ENCODE measurements at regions not wholly inside any gene's neighbourhood (a gene's known extent, or its start where the extent isn't known, plus 50 kb on each side); places are given as distances from the start of the nearest gene placed in this dataset.

DNA sequence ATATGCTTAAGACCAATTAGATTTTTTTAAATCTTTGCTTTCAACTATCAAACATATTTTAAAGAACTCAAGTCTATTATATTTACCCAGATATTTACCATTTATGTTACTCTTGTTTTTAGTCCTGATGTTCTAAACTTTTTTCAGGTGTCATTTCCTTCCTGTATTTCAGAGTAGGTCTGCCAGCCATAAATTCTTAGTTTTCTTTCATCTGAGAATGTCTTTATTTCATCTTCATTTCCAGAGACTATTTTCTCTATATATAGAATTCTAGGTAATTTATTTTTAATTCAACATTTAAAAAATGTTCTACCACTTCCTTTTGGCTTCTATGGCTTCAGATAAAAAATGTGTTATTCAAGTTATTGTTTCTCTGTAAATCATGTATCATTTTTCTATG lies 218.2 kb upstream of the AMIGO2 start:
- H3K27ac Mint-ChIP-seq, result no peak overlapping the region
- TF ChIP-seq STAT1 (IDR thresholded peaks at IDR 0.05; ENCODE audit: unreplicated experiment) (no peak), POLR2AphosphoS5 (IDR thresholded peaks at IDR 0.05; ENCODE audit: low read depth) (no peak), CREB1 (CRISPR knock-in tag; IDR thresholded peaks at IDR 0.05; ENCODE audit: low read depth) (no peak), EZH2 (IDR thresholded peaks at IDR 0.05; ENCODE audit: low read depth, unreplicated experiment) (no peak), ZNF331 (CRISPR knock-in tag; IDR thresholded peaks at IDR 0.05; ENCODE audit: low read depth) (no peak), NANOG (IDR thresholded peaks at IDR 0.05; ENCODE audit: borderline replicate concordance) (no peak), EZH2phosphoT487 (IDR thresholded peaks at IDR 0.05; ENCODE audit: unreplicated experiment) (no peak), ZNF114 (CRISPR knock-in tag; IDR thresholded peaks at IDR 0.05) (no peak), JUNB (IDR thresholded peaks at IDR 0.05; ENCODE audit: unreplicated experiment) (no peak)
- TF ChIP-seq, protein P1, sequence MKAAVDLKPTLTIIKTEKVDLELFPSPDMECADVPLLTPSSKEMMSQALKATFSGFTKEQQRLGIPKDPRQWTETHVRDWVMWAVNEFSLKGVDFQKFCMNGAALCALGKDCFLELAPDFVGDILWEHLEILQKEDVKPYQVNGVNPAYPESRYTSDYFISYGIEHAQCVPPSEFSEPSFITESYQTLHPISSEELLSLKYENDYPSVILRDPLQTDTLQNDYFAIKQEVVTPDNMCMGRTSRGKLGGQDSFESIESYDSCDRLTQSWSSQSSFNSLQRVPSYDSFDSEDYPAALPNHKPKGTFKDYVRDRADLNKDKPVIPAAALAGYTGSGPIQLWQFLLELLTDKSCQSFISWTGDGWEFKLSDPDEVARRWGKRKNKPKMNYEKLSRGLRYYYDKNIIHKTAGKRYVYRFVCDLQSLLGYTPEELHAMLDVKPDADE (IDR thresholded peaks at IDR 0.05), result no peak
- TF ChIP-seq, protein P2, sequence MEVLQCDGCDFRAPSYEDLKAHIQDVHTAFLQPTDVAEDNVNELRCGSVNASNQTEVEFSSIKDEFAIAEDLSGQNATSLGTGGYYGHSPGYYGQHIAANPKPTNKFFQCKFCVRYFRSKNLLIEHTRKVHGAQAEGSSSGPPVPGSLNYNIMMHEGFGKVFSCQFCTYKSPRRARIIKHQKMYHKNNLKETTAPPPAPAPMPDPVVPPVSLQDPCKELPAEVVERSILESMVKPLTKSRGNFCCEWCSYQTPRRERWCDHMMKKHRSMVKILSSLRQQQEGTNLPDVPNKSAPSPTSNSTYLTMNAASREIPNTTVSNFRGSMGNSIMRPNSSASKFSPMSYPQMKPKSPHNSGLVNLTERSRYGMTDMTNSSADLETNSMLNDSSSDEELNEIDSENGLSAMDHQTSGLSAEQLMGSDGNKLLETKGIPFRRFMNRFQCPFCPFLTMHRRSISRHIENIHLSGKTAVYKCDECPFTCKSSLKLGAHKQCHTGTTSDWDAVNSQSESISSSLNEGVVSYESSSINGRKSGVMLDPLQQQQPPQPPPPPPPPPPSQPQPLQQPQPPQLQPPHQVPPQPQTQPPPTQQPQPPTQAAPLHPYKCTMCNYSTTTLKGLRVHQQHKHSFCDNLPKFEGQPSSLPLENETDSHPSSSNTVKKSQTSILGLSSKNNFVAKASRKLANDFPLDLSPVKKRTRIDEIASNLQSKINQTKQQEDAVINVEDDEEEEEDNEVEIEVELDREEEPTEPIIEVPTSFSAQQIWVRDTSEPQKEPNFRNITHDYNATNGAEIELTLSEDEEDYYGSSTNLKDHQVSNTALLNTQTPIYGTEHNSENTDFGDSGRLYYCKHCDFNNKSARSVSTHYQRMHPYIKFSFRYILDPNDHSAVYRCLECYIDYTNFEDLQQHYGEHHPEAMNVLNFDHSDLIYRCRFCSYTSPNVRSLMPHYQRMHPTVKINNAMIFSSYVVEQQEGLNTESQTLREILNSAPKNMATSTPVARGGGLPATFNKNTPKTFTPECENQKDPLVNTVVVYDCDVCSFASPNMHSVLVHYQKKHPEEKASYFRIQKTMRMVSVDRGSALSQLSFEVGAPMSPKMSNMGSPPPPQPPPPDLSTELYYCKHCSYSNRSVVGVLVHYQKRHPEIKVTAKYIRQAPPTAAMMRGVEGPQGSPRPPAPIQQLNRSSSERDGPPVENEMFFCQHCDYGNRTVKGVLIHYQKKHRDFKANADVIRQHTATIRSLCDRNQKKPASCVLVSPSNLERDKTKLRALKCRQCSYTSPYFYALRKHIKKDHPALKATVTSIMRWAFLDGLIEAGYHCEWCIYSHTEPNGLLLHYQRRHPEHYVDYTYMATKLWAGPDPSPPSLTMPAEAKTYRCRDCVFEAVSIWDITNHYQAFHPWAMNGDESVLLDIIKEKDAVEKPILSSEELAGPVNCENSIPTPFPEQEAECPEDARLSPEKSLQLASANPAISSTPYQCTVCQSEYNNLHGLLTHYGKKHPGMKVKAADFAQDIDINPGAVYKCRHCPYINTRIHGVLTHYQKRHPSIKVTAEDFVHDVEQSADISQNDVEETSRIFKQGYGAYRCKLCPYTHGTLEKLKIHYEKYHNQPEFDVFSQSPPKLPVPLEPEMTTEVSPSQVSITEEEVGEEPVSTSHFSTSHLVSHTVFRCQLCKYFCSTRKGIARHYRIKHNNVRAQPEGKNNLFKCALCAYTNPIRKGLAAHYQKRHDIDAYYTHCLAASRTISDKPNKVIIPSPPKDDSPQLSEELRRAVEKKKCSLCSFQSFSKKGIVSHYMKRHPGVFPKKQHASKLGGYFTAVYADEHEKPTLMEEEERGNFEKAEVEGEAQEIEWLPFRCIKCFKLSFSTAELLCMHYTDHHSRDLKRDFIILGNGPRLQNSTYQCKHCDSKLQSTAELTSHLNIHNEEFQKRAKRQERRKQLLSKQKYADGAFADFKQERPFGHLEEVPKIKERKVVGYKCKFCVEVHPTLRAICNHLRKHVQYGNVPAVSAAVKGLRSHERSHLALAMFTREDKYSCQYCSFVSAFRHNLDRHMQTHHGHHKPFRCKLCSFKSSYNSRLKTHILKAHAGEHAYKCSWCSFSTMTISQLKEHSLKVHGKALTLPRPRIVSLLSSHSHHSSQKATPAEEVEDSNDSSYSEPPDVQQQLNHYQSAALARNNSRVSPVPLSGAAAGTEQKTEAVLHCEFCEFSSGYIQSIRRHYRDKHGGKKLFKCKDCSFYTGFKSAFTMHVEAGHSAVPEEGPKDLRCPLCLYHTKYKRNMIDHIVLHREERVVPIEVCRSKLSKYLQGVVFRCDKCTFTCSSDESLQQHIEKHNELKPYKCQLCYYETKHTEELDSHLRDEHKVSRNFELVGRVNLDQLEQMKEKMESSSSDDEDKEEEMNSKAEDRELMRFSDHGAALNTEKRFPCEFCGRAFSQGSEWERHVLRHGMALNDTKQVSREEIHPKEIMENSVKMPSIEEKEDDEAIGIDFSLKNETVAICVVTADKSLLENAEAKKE (CRISPR knock-in tag; IDR thresholded peaks at IDR 0.05), result no peak
- TF ChIP-seq, protein P3, sequence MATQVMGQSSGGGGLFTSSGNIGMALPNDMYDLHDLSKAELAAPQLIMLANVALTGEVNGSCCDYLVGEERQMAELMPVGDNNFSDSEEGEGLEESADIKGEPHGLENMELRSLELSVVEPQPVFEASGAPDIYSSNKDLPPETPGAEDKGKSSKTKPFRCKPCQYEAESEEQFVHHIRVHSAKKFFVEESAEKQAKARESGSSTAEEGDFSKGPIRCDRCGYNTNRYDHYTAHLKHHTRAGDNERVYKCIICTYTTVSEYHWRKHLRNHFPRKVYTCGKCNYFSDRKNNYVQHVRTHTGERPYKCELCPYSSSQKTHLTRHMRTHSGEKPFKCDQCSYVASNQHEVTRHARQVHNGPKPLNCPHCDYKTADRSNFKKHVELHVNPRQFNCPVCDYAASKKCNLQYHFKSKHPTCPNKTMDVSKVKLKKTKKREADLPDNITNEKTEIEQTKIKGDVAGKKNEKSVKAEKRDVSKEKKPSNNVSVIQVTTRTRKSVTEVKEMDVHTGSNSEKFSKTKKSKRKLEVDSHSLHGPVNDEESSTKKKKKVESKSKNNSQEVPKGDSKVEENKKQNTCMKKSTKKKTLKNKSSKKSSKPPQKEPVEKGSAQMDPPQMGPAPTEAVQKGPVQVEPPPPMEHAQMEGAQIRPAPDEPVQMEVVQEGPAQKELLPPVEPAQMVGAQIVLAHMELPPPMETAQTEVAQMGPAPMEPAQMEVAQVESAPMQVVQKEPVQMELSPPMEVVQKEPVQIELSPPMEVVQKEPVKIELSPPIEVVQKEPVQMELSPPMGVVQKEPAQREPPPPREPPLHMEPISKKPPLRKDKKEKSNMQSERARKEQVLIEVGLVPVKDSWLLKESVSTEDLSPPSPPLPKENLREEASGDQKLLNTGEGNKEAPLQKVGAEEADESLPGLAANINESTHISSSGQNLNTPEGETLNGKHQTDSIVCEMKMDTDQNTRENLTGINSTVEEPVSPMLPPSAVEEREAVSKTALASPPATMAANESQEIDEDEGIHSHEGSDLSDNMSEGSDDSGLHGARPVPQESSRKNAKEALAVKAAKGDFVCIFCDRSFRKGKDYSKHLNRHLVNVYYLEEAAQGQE (IDR thresholded peaks at IDR 0.05; ENCODE audit: unreplicated experiment), result no peak
- TF ChIP-seq, protein P4, sequence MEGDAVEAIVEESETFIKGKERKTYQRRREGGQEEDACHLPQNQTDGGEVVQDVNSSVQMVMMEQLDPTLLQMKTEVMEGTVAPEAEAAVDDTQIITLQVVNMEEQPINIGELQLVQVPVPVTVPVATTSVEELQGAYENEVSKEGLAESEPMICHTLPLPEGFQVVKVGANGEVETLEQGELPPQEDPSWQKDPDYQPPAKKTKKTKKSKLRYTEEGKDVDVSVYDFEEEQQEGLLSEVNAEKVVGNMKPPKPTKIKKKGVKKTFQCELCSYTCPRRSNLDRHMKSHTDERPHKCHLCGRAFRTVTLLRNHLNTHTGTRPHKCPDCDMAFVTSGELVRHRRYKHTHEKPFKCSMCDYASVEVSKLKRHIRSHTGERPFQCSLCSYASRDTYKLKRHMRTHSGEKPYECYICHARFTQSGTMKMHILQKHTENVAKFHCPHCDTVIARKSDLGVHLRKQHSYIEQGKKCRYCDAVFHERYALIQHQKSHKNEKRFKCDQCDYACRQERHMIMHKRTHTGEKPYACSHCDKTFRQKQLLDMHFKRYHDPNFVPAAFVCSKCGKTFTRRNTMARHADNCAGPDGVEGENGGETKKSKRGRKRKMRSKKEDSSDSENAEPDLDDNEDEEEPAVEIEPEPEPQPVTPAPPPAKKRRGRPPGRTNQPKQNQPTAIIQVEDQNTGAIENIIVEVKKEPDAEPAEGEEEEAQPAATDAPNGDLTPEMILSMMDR (conservative IDR thresholded peaks at IDR 0.05; ENCODE audit: low read depth in 2 of 2), result no peak
- Histone ChIP-seq H2AFZ (no peak overlapping the region), H3K4me3 (no peak overlapping the region), H3K27ac (ENCODE audit: low read depth) (no peak overlapping the region), H3K4me2 (no peak overlapping the region), H3F3A (replicated peaks; ENCODE audit: low read depth) (no peaks in the 10 kb centered on the region), H3K36me3 (ENCODE audit: insufficient read depth) (no peaks in the 10 kb centered on the region), H3K9me2 (ENCODE audit: insufficient read depth) (no peaks in the 10 kb centered on the region), H3K79me2 (replicated peaks; ENCODE audit: insufficient read depth) (no peaks in the 10 kb centered on the region), H4K20me1 (replicated peaks; ENCODE audit: insufficient read depth) (no peaks in the 10 kb centered on the region), H3K27me3 (ENCODE audit: insufficient read depth) (no peaks in the 10 kb centered on the region), H3K4me1 (ENCODE audit: insufficient read depth) (no peaks in the 10 kb centered on the region; the same call in 1 of the 2 replicates)
- H3K27me3 Mint-ChIP-seq (ENCODE audit: insufficient read depth, low read depth, poor library complexity), result peaks cover 7% of the 10 kb centered on the region
- H3K4me1 Mint-ChIP-seq, result peaks cover 14% of the 10 kb centered on the region
- H3K4me3 Mint-ChIP-seq, result no peak overlapping the region
- H3K9me3 Mint-ChIP-seq, result no peaks in the 10 kb centered on the region; the same call in 2 of the 3 replicates
- ATAC-seq, result no peak
- H3K36me3 Mint-ChIP-seq (ENCODE audit: low read depth), result no peaks in the 10 kb centered on the region
- DNase-seq (ENCODE audit: low spot score), result no peak

All from GM23338 (cell line).